ENCODE measurements at regions not wholly inside any gene's neighbourhood (a gene's known extent, or its start where the extent isn't known, plus 50 kb on each side); places are given as distances from the start of the nearest gene placed in this dataset.

GRCh38 chr21:14683063-14683462 lies 136.9 kb upstream of the SAMSN1 start:
- DNase-seq (ENCODE audit: low read depth), result no peak
- no peak overlapping the region for H3K4me3 ChIP-seq (ENCODE audit: control insufficient read depth, low read depth, low read length)
- TF ChIP-seq, protein P1, sequence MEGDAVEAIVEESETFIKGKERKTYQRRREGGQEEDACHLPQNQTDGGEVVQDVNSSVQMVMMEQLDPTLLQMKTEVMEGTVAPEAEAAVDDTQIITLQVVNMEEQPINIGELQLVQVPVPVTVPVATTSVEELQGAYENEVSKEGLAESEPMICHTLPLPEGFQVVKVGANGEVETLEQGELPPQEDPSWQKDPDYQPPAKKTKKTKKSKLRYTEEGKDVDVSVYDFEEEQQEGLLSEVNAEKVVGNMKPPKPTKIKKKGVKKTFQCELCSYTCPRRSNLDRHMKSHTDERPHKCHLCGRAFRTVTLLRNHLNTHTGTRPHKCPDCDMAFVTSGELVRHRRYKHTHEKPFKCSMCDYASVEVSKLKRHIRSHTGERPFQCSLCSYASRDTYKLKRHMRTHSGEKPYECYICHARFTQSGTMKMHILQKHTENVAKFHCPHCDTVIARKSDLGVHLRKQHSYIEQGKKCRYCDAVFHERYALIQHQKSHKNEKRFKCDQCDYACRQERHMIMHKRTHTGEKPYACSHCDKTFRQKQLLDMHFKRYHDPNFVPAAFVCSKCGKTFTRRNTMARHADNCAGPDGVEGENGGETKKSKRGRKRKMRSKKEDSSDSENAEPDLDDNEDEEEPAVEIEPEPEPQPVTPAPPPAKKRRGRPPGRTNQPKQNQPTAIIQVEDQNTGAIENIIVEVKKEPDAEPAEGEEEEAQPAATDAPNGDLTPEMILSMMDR (conservative IDR thresholded peaks at IDR 0.05; ENCODE audit: control insufficient read depth, insufficient read depth, low read depth, low read length), result no peak

- DNase-seq (ENCODE audit: low read depth), result no peak
- TF ChIP-seq, protein P1 (conservative IDR thresholded peaks at IDR 0.05; ENCODE audit: control insufficient read depth, insufficient read depth, low read depth, low read length), result no peak
- no peak overlapping the region for H3K4me3 ChIP-seq (ENCODE audit: control insufficient read depth, low read depth, low read length)
Observed at GRCh38 chr21:14678973-14679574, 133.0 kb upstream of the SAMSN1 start.

- TF ChIP-seq, protein P1 (conservative IDR thresholded peaks at IDR 0.05; ENCODE audit: control insufficient read depth, insufficient read depth, low read depth, low read length), result no peak
- no peak for DNase-seq (ENCODE audit: low read depth)
- H3K4me3 ChIP-seq (ENCODE audit: control insufficient read depth, low read depth, low read length), result no peak overlapping the region
Observed at GRCh38 chr21:14677639-14678179, 131.6 kb upstream of the SAMSN1 start.

GRCh38 chr21:14677013-14677412 lies 130.9 kb upstream of the SAMSN1 start:
- TF ChIP-seq, protein P1 (conservative IDR thresholded peaks at IDR 0.05; ENCODE audit: control insufficient read depth, insufficient read depth, low read depth, low read length), result no peak
- DNase-seq (ENCODE audit: low read depth), result no peak
- no peak overlapping the region for H3K4me3 ChIP-seq (ENCODE audit: control insufficient read depth, low read depth, low read length)

GRCh38 chr21:14675774-14676530 lies 129.8 kb upstream of the SAMSN1 start:
- no peak for DNase-seq (ENCODE audit: low read depth)
- TF ChIP-seq, protein P1 (conservative IDR thresholded peaks at IDR 0.05; ENCODE audit: control insufficient read depth, insufficient read depth, low read depth, low read length), result no peak
- no peak overlapping the region for H3K4me3 ChIP-seq (ENCODE audit: control insufficient read depth, low read depth, low read length)

DNA sequence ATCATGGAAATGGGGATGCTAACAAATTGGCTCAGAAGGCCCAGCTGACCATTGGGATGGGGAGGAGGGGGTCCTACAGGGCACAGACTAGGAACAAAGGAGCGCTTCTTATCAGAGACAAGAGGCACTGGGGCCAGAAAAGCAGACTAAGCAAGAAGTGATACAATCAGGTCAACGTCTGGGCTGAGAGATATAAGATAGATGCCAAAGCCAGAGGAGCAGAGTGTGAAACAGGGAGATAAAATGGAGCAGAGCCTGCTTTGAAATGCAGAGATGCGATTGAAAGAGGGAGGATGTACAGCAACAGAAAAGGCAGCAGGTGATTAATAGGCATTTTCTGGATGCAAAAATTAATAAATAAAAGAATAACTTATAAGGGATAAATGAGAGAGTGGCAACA lies 127.5 kb upstream of the SAMSN1 start:
- TF ChIP-seq, protein P1 (conservative IDR thresholded peaks at IDR 0.05; ENCODE audit: control insufficient read depth, insufficient read depth, low read depth, low read length), result no peak
- no peak for DNase-seq (ENCODE audit: low read depth)
- no peak overlapping the region for H3K4me3 ChIP-seq (ENCODE audit: control insufficient read depth, low read depth, low read length)

Data from fibroblast of mammary gland (primary cell).